HUES6 (cell line): ENCODE measurements at regions not wholly inside any gene's neighbourhood (a gene's known extent, or its start where the extent isn't known, plus 50 kb on each side); places are given as distances from the start of the nearest gene placed in this dataset.

Source experiments
- H3K27ac ChIP-seq: 2 replicates; pipeline ENCODE4 v1.7.0; 2013; ENCODE audit warnings: low read depth, mild to moderate bottlenecking, low read length, inconsistent platforms
- H3K27me3 ChIP-seq: 2 replicates; pipeline ENCODE4 v1.6.1; 2013; ENCODE audit warnings: low read length; ENCODE audit not compliant: control insufficient read depth, insufficient read depth
- H3K36me3 ChIP-seq: 2 replicates; pipeline ENCODE4 v1.6.1; 2013; ENCODE audit warnings: low read length; ENCODE audit not compliant: control insufficient read depth, insufficient read depth
- H3K4me1 ChIP-seq: 2 replicates; pipeline ENCODE4 v1.6.1; 2013; ENCODE audit warnings: low read length; ENCODE audit not compliant: control insufficient read depth, insufficient read depth
- H3K4me3 ChIP-seq: 2 replicates; pipeline ENCODE4 v1.5.1; 2013; ENCODE audit warnings: low read depth, low read length
- H3K9ac ChIP-seq: one replicate; pipeline ENCODE4 v1.6.1; 2013; ENCODE audit warnings: mild to moderate bottlenecking, low read length
- H3K9me3 ChIP-seq: 2 replicates; pipeline ENCODE4 v1.6.1; 2013; ENCODE audit warnings: low read depth, low read length; ENCODE audit not compliant: control insufficient read depth, insufficient read depth

DNA sequence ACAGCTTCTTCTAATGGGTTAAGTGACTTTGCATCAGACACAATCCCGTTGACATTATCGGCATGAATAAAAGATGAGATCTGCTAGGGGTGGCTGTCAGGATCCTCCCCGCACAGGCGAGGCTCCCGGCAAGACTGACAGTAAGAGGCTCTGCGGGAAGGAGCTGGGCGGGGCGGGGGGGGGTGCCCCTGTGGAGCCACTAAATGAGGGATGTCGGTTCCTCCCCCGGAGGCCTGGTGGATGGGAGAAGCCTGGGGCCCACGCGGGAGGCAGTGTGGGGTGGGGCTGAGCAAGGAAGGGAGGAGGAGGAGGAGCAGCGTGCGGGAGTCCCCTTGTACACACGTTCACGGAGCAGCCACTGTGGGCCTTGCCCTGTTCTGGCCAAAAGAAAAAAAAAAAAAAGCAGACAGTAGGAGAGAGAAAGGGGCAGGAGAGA lies 190.9 kb upstream of the GSE1 start:
- Histone ChIP-seq H3K4me3 (no peak overlapping the region), H3K27ac (no peak overlapping the region)

GRCh38 chr16:85422632-85423550 lies 190.2 kb upstream of the GSE1 start:
- H3K4me1 ChIP-seq = peaks cover 17% of the 10 kb centered on the region
- H3K9me3 ChIP-seq = 0 out of 2 replicates have a peak, but pooled peaks cover 2% of the 10 kb centered on the region
- H3K9ac ChIP-seq = no peak overlapping the region
- H3K27ac ChIP-seq = no peak overlapping the region
- no peaks in the 10 kb centered on the region for H3K27me3 ChIP-seq
- no peak overlapping the region for H3K4me3 ChIP-seq
- no peaks in the 10 kb centered on the region for H3K36me3 ChIP-seq

More for the DNA sequence above, 190.9 kb upstream of the GSE1 start:
- Histone ChIP-seq H3K9ac (no peak overlapping the region), H3K4me1 (peaks cover 17% of the 10 kb centered on the region), H3K36me3 (no peaks in the 10 kb centered on the region), H3K9me3 (0 out of 2 replicates have a peak, but pooled peaks cover 2% of the 10 kb centered on the region), H3K27me3 (no peaks in the 10 kb centered on the region)

GRCh38 chr16:85423631-85424030 lies 189.5 kb upstream of the GSE1 start:
- Histone ChIP-seq H3K9ac (no peak overlapping the region), H3K27ac (no peak overlapping the region), H3K4me3 (no peak overlapping the region), H3K4me1 (peaks cover 11% of the 10 kb centered on the region), H3K36me3 (no peaks in the 10 kb centered on the region), H3K9me3 (0 out of 2 replicates have a peak, but pooled peaks cover 2% of the 10 kb centered on the region), H3K27me3 (no peaks in the 10 kb centered on the region)

DNA sequence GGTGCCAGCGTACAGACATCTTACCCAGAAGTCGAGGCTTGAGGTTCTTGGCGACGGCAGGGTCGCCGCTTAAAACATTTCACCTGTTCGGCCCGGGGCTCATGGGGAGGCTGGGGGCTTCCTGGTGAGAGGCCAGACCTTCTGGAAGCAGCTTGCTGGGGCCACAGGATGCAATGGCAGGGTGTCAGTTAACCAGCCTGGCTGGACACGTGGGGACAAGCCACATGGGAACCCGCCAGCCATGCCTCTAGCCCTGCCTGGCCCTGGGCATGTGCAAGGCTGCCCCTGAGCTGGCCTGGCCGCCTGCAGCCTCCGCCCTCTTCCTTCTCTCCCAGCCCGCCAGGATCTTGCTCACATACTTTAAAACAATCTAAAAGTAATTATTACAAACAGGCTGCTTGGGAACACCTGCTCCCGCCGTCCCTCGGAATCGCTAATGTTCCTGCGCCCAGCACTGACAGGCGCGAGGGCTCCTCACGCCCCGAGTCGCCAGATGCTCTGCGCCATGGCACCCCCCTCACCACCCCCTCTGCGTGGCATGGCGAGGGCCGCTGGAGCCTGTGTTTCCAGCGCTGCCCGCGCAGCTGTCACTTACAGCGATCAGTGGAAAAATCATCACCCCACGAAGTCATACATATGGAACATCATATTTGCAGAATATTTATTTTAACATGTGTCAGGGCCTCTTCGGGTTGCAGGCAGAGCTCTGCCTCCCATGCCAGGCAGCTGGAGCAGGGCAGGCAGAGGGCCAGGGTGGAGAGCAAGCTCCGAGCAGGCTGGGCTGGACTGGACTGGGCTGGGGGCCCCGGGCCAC lies 188.7 kb upstream of the GSE1 start:
- Histone ChIP-seq H3K4me1 (peaks cover 10% of the 10 kb centered on the region), H3K36me3 (no peaks in the 10 kb centered on the region), H3K4me3 (no peak overlapping the region), H3K27ac (no peak overlapping the region), H3K9ac (no peak overlapping the region), H3K9me3 (0 out of 2 replicates have a peak, but pooled peaks cover 2% of the 10 kb centered on the region), H3K27me3 (no peaks in the 10 kb centered on the region)

DNA sequence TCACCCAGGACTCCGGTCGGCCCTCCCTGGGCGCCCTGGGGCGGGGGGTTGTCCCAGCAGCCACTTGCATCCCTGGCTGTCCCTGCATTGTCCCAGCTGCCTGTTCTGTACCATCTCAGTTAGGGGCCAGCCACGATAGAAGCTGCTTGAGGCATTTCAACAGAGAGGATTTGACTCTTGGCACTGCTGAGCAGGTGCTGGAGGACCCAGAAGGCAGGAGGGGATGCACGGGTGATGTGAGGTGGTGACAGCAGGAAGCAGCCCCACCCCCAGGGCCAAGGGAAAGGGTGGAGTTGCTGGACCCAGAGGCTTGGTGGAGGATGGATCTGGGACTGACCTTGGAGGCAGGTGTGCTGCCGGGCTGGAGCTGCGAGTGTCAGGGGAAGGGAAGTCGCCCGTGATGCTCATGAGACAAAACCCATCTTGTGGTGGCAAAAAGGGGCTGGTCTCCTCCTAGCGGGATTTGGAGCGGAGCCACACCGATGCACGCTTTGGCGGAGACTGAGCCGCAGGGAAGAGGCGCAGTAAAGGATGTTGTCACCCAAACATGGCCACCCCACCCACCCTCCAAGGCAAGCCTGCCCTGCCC lies 188.0 kb upstream of the GSE1 start:
- 0 out of 2 replicates have a peak, but pooled peaks cover 2% of the 10 kb centered on the region for H3K9me3 ChIP-seq

DNA sequence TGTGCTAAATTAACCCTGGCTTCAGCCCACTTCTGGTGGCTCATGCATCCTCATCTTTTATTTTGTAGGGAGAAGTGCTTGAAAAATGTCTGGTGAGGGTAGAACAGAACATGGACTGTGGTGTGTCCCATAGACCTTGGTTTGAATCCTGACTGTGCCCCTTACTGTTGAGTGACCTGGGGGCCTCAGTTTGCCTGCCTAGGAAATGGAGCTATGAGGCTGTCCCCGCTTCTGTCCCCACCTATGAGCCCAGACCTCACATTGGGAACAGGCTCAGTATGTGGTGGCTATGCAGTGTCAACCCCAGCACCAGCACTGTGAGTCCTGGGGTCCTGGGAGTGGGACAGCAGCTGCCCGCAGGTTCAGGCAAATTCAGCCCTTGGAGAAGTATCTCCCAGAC lies 186.3 kb upstream of the GSE1 start:
- Histone ChIP-seq H3K4me1 (peaks cover 25% of the 10 kb centered on the region), H3K36me3 (no peaks in the 10 kb centered on the region), H3K9ac (no peak overlapping the region), H3K9me3 (no peaks in the 10 kb centered on the region), H3K27ac (no peak overlapping the region), H3K27me3 (no peaks in the 10 kb centered on the region), H3K4me3 (no peak overlapping the region)

More for the DNA sequence above, 188.0 kb upstream of the GSE1 start:
- Histone ChIP-seq H3K4me3 (no peak overlapping the region), H3K4me1 (peaks cover 10% of the 10 kb centered on the region), H3K36me3 (no peaks in the 10 kb centered on the region), H3K9ac (no peak overlapping the region), H3K27me3 (no peaks in the 10 kb centered on the region), H3K27ac (no peak overlapping the region)

GRCh38 chr16:85428168-85428898 lies 184.8 kb upstream of the GSE1 start:
- Histone ChIP-seq H3K9ac (no peak overlapping the region), H3K27ac (no peak overlapping the region), H3K9me3 (no peaks in the 10 kb centered on the region), H3K4me1 (peaks cover 17% of the 10 kb centered on the region), H3K27me3 (peaks cover 3% of the 10 kb centered on the region; the same call in 1 of the 2 replicates), H3K36me3 (no peaks in the 10 kb centered on the region), H3K4me3 (no peak overlapping the region)

DNA sequence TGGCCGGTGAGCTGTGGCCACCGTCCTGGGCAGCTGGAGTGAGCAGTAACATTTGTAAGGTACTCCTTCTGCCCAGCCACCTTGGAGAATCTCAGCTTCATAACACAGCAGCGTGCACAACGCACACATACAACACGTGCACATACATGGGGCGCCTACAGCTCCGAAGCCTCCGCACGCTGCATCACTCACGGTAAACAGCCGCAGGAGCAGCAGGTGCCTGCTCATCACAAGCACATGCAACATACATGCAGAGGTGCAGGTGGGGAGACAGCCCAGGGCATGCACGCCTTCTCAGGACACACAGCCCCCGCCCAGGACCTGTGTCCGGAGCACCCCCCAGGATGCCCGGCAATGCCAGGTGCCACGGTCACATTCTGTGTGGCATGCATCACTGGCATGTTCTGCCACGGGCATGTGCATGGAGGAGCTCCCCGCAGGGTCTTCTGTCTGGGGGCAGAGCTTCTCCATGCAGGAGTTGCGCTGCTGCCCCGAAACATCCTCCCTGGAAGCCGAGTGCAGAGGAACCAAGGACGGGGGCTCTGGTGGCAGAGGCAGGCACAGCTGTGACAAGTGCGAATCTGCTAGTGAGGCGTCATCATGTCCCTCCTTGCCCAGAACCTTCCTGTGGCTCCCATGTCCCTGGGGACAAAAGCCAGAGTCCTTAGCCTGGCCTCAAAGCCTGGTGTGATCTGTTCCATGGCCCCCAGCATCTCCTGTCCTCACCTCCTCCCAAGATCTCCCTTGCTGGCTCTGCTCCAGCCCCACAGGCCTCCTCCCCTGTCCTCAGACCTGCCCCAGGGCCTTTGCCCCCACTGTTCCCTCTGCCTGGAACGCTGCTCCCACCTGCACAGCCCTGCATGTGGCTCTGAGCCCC lies 184.0 kb upstream of the GSE1 start:
- Histone ChIP-seq H3K4me3 (no peak overlapping the region), H3K9me3 (no peaks in the 10 kb centered on the region), H3K36me3 (no peaks in the 10 kb centered on the region), H3K27me3 (peaks cover 3% of the 10 kb centered on the region; the same call in 1 of the 2 replicates), H3K4me1 (peaks cover 17% of the 10 kb centered on the region), H3K9ac (no peak overlapping the region), H3K27ac (no peak overlapping the region)

DNA sequence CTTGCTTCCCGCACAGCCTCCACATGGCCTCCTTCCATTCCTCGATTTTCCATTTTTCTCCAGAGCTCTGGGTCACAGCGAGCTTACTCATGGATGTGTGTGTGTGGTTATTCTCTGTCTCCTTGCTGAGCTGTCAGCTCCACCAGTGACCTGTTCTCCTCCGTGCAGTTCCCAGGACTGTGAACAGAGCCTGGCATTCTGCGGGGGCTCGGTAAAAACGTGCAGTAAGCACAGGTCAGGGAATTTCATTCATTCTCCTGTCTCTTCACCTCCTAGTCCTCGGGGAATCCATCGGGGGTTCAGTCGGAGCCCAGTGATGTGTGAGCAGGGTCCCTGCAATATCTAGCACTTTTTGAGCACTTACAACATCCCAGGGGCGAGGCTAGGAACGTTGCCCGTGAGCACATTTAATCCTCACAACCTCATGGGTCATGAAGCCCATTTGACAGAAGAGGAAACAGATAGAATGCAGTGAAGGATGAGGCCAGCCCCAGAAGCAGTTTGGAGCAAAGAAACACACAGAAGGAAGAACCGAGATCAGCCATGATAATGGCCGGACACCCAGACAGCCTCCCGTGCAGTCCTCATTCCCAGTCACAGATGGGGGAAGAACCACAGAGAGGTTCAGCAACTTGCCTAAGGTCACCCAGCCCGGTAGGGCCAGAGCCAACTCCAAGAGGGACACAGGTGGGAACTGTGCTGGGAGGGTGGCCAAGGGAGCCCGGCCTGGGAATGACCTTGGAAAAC lies 183.2 kb upstream of the GSE1 start:
- Histone ChIP-seq H3K4me3 (no peak overlapping the region), H3K9ac (no peak overlapping the region), H3K27ac (no peak overlapping the region), H3K4me1 (peaks cover 21% of the 10 kb centered on the region), H3K9me3 (no peaks in the 10 kb centered on the region), H3K27me3 (peaks cover 3% of the 10 kb centered on the region; the same call in 1 of the 2 replicates), H3K36me3 (no peaks in the 10 kb centered on the region)
